Thymus (tissue), 11 donors: ENCODE measurements at regions not wholly inside any gene's neighbourhood (a gene's known extent, or its start where the extent isn't known, plus 50 kb on each side); places are given as distances from the start of the nearest gene placed in this dataset.
"Not testable (repeated sequence)": the region's sequence is repeated elsewhere in the genome, so short reads cannot be mapped to it uniquely, and the experiment has no call there.

ENCODE experiments used
- DNase-seq, 9 donors: peaks; one replicate each; pipeline ENCODE4 v3.0.0-alpha.2; 2013; ENCODE audit warnings: low spot score in 9 of 9, low read depth in 6 of 9, missing footprints in 1 of 9
- H3K27ac ChIP-seq, 2 donors: one replicate each; pipeline ENCODE4 v1.5.1; 2013; ENCODE audit warnings: control low read depth in 1 of 2, low read depth in 1 of 2, low read length in 1 of 2, mild to moderate bottlenecking in 1 of 2, moderate library complexity in 1 of 2
- H3K27me3 ChIP-seq, 2 donors: one replicate each; pipeline ENCODE4 v1.5.1; 2013; ENCODE audit warnings: low read length in 1 of 2; ENCODE audit not compliant: control insufficient read depth in 2 of 2, insufficient read depth in 1 of 2
- H3K36me3 ChIP-seq, 2 donors: one replicate each; pipeline ENCODE4 v1.5.1; 2013; ENCODE audit warnings: low read length in 1 of 2, mild to moderate bottlenecking in 1 of 2, moderate library complexity in 1 of 2; ENCODE audit not compliant: control insufficient read depth in 2 of 2, insufficient read depth in 2 of 2
- H3K4me1 ChIP-seq, 2 donors: one replicate each; pipeline ENCODE4 v1.5.1; 2013; ENCODE audit warnings: low read length in 2 of 2; ENCODE audit not compliant: control insufficient read depth in 2 of 2, insufficient read depth in 2 of 2
- H3K4me3 ChIP-seq, 2 donors: one replicate each; pipeline ENCODE4 v1.5.1; 2013; ENCODE audit warnings: low read length in 2 of 2, control low read depth in 1 of 2, mild to moderate bottlenecking in 1 of 2
- H3K9me3 ChIP-seq, 2 donors: one replicate each; pipeline ENCODE4 v1.5.1; 2013; ENCODE audit warnings: low read length in 1 of 2, mild to moderate bottlenecking in 1 of 2; ENCODE audit not compliant: control insufficient read depth in 2 of 2, insufficient read depth in 1 of 2
- WGBS: extraction: QIAGEN DNeasy Blood & Tissue Kit; methylation state at CpG from one replicate; pipeline ENCODE4 v1.1.7; 2013; 5-methylcytosine and 5-hydroxymethylcytosine counted together
- donor health status: healthy.

DNA sequence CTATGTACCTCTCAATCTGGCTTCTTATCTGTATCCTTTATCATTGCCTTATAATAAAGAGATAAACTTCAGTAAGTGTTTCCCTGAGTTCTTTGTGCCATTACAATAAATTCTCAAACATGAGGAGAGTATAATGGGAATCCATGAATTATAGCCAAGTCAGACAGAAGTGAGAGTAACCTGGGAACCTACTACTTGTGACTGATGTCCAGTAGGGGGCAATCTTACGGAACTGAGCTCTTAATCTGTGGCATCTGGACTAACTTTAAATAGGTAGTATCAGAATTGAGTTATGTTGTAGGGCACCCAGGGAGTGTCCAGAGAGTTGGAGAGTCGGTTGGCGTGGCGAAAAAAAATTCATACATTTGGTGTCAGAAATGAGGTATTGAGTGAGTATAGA lies 542.6 kb downstream of the ZBBX start:
- WGBS: 69% methylated on average over 4 of the region's 4 CpGs
- Histone ChIP-seq H3K4me3 (no peak overlapping the region), H3K9me3 (no peaks in the 10 kb centered on the region), H3K27ac (no peak overlapping the region), H3K36me3 (no peaks in the 10 kb centered on the region), H3K4me1 (no peaks in the 10 kb centered on the region), H3K27me3 (no peaks in the 10 kb centered on the region)
- no peak for DNase-seq

DNA sequence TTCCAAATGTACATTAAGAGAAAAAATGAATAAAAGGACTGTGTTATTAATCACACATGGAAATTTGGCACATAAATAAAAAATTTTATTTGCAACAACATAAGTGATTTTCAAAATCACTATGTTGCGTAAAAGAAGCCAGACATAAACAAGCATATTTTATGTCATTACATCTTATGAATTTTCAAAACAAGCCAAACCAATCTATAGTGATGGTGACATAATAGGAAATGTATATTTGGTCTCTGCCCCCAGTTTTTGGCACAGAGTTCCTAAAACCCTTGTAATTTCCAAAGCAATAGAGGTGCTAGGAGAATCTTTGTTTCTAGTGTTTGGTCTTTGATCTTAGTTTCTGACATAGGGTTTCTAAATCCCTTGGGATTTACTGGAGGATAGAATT lies 543.3 kb downstream of the ZBBX start:
- Histone ChIP-seq H3K27ac (no peak overlapping the region), H3K27me3 (no peaks in the 10 kb centered on the region), H3K9me3 (no peaks in the 10 kb centered on the region), H3K4me1 (no peaks in the 10 kb centered on the region), H3K4me3 (no peak overlapping the region), H3K36me3 (no peaks in the 10 kb centered on the region)
- DNase-seq: no peak
- 98% methylated on average over 1 of the region's 1 CpG for WGBS

DNA sequence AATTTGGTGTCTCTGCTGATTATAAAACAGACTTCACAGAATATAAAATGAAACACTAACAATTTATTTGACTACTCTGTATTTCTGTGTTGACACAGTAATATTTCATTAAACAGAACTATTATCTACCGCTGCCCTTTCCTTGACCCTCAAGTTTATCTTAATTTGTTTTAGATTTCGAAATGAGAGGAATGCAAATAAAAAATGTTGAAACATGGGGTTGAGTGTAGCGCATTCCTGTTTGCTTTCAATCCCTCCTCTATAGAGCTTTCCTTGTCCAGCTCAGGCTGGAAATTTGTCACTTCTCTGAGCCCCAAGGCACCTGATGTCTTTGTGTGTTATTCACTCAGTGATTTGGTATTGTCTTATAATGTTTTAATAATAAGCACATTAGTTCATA lies 550.2 kb downstream of the ZBBX start:
- WGBS: 95% methylated on average over 3 of the region's 3 CpGs
- H3K27me3 ChIP-seq: no peaks in the 10 kb centered on the region
- DNase-seq: no peak

DNA sequence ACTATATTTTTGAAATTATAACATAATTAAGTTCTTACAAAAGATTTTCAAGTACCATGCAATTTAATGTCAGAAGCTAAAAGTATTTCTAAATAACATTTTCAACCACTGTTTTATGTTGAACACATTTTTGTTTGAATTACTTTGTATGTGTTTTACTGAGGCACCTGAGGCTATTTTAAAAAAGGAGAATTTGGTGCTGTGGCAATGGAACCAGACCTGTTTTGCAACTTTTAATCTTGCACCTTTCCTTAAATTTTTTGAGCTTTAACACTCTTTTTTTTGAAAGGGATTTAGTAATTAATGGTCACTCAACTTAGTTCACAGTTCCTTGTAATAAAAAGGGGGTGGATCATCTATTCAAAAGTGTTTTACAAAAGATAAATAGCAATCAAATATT lies 561.6 kb downstream of the ZBBX start:
- no peaks in the 10 kb centered on the region for H3K4me1 ChIP-seq
- no peaks in the 10 kb centered on the region for H3K27me3 ChIP-seq
- H3K9me3 ChIP-seq: peaks cover 0 to 3% of the 10 kb centered on the region in 2 donors
- no peak overlapping the region for H3K4me3 ChIP-seq
- H3K36me3 ChIP-seq: no peaks in the 10 kb centered on the region
- no peak for DNase-seq
- H3K27ac ChIP-seq: no peak overlapping the region

More for the DNA sequence above, 550.2 kb downstream of the ZBBX start:
- Histone ChIP-seq H3K36me3 (no peaks in the 10 kb centered on the region), H3K9me3 (peaks cover 0 to 3% of the 10 kb centered on the region in 2 donors), H3K4me3 (no peak overlapping the region), H3K4me1 (no peaks in the 10 kb centered on the region), H3K27ac (no peak overlapping the region)

DNA sequence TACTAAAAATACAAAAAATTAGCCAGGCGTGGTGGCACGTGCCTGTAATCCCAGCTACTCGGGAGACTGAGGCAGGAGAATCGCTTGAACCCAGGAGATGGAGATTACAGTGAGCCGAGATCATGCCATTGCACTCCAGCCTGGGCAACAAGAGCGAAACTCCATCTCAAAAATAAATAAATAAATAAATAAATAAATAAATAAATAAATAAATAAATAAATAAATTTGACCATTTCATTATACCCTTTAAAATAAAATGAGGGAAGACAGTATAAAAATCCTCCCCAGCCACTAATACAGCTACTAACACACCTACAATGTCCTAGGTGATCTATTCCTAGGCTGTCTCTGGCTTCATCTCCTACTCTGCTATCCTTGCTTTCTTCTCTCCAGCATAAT lies 562.8 kb downstream of the ZBBX start:
- not testable (repeated sequence) for DNase-seq
- 94% methylated on average over 6 of the region's 6 CpGs for WGBS

DNA sequence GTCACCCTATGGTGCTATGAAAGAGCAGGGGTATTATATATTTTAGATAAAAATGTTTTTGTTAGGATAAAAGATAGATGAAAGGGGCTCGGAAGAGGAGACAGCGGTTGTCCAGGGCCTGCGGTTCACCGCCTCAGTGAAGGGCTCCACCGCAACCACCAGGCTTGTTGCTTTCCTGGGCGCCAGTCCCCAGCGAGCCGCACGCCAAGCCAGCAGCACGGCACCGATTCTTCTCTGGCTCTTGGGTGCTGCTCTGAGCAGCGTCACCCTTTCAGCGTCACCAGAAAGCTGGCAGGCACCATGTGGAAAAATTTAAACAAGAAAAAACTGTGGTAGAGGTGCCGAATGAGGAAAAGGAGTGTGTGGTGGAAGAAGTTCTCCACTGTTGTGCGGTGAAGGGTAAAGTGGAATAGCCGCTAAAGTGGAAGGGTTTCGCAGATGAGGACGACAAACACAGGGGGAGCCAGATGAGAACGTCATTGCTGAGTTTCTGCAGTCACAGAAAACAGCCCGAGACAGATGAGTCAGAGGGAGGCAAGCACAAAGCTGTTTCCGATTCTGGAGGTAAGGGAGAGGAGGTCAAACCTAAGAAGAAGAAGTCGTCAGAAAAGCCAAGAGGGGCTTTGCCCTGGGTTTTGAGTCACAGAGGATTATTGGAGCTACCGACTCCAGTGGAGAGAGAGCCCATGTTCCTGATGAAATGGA lies 569.2 kb downstream of the ZBBX start:
- Histone ChIP-seq H3K27me3 (no peaks in the 10 kb centered on the region), H3K9me3 (peaks cover 3% of the 10 kb centered on the region in 2 donors), H3K36me3 (no peaks in the 10 kb centered on the region), H3K4me1 (no peaks in the 10 kb centered on the region), H3K4me3 (no peak overlapping the region), H3K27ac (no peak overlapping the region)
- no peak for DNase-seq
- WGBS: 94% methylated on average over 23 of the region's 23 CpGs

More for the DNA sequence above, 562.8 kb downstream of the ZBBX start:
- not testable (repeated sequence) for H3K27ac ChIP-seq, H3K36me3 ChIP-seq, H3K27me3 ChIP-seq, H3K4me1 ChIP-seq, H3K9me3 ChIP-seq, H3K4me3 ChIP-seq

DNA sequence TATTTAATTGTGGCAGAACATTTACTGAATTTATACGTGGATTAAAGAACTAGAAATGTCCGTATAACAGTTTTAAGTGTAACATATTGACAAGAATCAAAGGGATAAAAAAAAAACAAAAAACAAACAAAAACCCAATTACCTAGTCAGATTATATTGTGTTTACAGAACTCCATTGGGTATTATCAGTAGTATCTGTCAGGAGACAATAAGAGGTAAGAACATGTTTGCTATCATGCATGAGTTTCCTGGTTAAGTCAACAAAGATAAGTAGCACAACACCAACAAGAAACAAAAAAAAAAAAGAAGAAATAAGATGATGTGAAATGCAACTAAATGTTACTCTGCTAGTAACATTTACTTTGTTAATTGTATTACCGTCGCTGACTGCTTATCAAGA lies 570.6 kb downstream of the ZBBX start:
- H3K27ac ChIP-seq: no peak overlapping the region
- H3K36me3 ChIP-seq: no peaks in the 10 kb centered on the region
- WGBS: 96% methylated on average over 4 of the region's 4 CpGs
- H3K4me3 ChIP-seq: no peak overlapping the region
- H3K27me3 ChIP-seq: no peaks in the 10 kb centered on the region
- no peaks in the 10 kb centered on the region for H3K4me1 ChIP-seq
- H3K9me3 ChIP-seq: peaks cover 3 to 13% of the 10 kb centered on the region in 2 donors
- DNase-seq: no peak

DNA sequence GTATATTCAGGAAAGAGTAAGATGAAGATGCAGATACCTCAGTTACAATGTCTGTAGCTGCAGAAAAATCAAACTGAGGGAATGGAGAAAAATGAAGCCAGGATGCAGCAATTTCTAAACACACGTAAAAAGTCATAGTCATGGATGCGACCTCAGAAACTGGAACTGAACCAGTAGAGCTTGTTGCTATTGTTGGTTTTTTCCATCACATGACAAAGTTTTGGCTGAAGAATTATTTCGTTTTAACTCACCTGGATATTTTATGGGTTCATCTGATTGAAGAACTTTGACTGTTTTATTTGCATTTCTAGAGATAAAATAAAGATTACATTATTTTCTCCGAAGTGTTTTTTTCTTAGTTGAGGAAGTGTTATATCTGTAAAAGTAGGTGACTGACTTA lies 591.2 kb downstream of the ZBBX start:
- DNase-seq: no peak
- WGBS: 93% methylated on average over 4 of the region's 4 CpGs
- Histone ChIP-seq H3K36me3 (no peaks in the 10 kb centered on the region), H3K9me3 (no peaks in the 10 kb centered on the region), H3K27me3 (no peaks in the 10 kb centered on the region), H3K4me3 (no peak overlapping the region), H3K4me1 (no peaks in the 10 kb centered on the region), H3K27ac (no peak overlapping the region)

DNA sequence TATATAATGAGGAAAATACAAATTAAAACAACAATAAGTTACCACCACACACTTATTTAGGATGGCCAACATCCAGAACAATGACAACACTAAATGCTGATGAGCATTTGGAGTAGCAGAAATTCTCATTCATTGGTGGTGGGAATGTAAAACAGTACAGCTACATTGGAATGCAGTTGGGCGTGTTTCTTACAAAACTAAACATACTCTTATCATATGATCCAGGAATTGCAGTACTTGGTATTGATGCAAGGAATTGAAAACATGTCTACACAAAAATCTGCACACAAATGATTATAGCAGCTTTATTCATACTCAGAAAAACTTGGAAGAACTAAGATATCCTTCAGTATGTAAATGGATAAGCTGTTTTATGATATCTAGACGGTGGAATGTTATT lies 594.2 kb downstream of the ZBBX start:
- Histone ChIP-seq H3K4me1 (no peaks in the 10 kb centered on the region), H3K27me3 (no peaks in the 10 kb centered on the region), H3K27ac (no peak overlapping the region), H3K4me3 (no peak overlapping the region), H3K36me3 (no peaks in the 10 kb centered on the region), H3K9me3 (peaks cover 0 to 6% of the 10 kb centered on the region in 2 donors)
- no peak for DNase-seq
- WGBS: 56% methylated on average over 2 of the region's 2 CpGs
